Parathyroid adenoma (tissue), 2 donors: ENCODE measurements at regions not wholly inside any gene's neighbourhood (a gene's known extent, or its start where the extent isn't known, plus 50 kb on each side); places are given as distances from the start of the nearest gene placed in this dataset.

Experiments used
- H2AFZ ChIP-seq: fragments of 300-600 bp; sonication (generic); one replicate; pipeline ENCODE4 v1.7.0; 2017; ENCODE audit warnings: antibody characterized with exemption, mild to moderate bottlenecking
- H3K27ac ChIP-seq: fragments of 300-600 bp; sonication (generic); one replicate; pipeline ENCODE4 v1.7.0; 2017
- H3K27me3 ChIP-seq: fragments of 300-600 bp; sonication (generic); one replicate; pipeline ENCODE4 v1.7.0; 2017; ENCODE audit warnings: low read length; ENCODE audit not compliant: control insufficient read depth, insufficient read depth
- H3K36me3 ChIP-seq: fragments of 300-600 bp; sonication (generic); one replicate; pipeline ENCODE4 v1.7.0; 2017; ENCODE audit warnings: low read length; ENCODE audit not compliant: control insufficient read depth, insufficient read depth
- H3K4me1 ChIP-seq: fragments of 300-600 bp; sonication (generic); one replicate; pipeline ENCODE4 v1.7.0; 2017; ENCODE audit warnings: control low read depth
- H3K4me2 ChIP-seq: fragments of 300-600 bp; sonication (generic); one replicate; pipeline ENCODE4 v1.7.0; 2017; ENCODE audit warnings: low read length
- H3K4me3 ChIP-seq: fragments of 300-600 bp; sonication (generic); one replicate; pipeline ENCODE4 v1.7.0; 2017; ENCODE audit warnings: low read depth, low read length
- H3K79me2 ChIP-seq: fragments of 300-600 bp; sonication (generic); one replicate; pipeline ENCODE4 v1.7.0; 2017; ENCODE audit warnings: control low read depth
- H3K9ac ChIP-seq: fragments of 300-600 bp; sonication (generic); one replicate; pipeline ENCODE4 v1.7.0; 2017; ENCODE audit warnings: mild to moderate bottlenecking
- H3K9me3 ChIP-seq: fragments of 300-600 bp; sonication (generic); one replicate; pipeline ENCODE4 v1.7.0; 2017; ENCODE audit warnings: low read length; ENCODE audit not compliant: control insufficient read depth
- CTCF ChIP-seq: fragments of 300-600 bp; sonication (generic); IDR thresholded peaks from one replicate; pipeline ENCODE4 v1.7.0; 2017; ENCODE audit warnings: antibody characterized with exemption, mild to moderate bottlenecking
- donor health status: primary hyperparathyroidism.

GRCh38 chr3:72015463-72015862 is 230.5 kb upstream of the PROK2 start:
- no peak for TF ChIP-seq CTCF
- H3K79me2 ChIP-seq, result no peaks in the 10 kb centered on the region
- H3K27ac ChIP-seq, result no peak overlapping the region
- no peaks in the 10 kb centered on the region for H3K4me1 ChIP-seq
- no peak overlapping the region for H3K4me2 ChIP-seq
- no peaks in the 10 kb centered on the region for H3K27me3 ChIP-seq
- H3K4me3 ChIP-seq, result no peak overlapping the region
- no peak overlapping the region for H3K9ac ChIP-seq
- H3K36me3 ChIP-seq, result no peaks in the 10 kb centered on the region
- no peaks in the 10 kb centered on the region for H3K9me3 ChIP-seq
- H2AFZ ChIP-seq, result no peak overlapping the region

- H3K4me2 ChIP-seq, result no peak overlapping the region
- no peaks in the 10 kb centered on the region for H3K27me3 ChIP-seq
- H3K4me1 ChIP-seq, result no peaks in the 10 kb centered on the region
- no peaks in the 10 kb centered on the region for H3K79me2 ChIP-seq
- no peaks in the 10 kb centered on the region for H3K9me3 ChIP-seq
- H3K27ac ChIP-seq, result no peak overlapping the region
- no peak for TF ChIP-seq CTCF
- H3K9ac ChIP-seq, result no peak overlapping the region
- no peak overlapping the region for H3K4me3 ChIP-seq
- no peak overlapping the region for H2AFZ ChIP-seq
- H3K36me3 ChIP-seq, result no peaks in the 10 kb centered on the region
These were observed 228.1 kb upstream of the PROK2 start for GRCh38 chr3:72013084-72013483.

- Histone ChIP-seq H3K4me1 (no peaks in the 10 kb centered on the region), H3K36me3 (no peaks in the 10 kb centered on the region), H3K9ac (no peak overlapping the region), H2AFZ (no peak overlapping the region), H3K9me3 (no peaks in the 10 kb centered on the region), H3K79me2 (no peaks in the 10 kb centered on the region), H3K4me2 (no peak overlapping the region), H3K27ac (no peak overlapping the region), H3K27me3 (no peaks in the 10 kb centered on the region), H3K4me3 (no peak overlapping the region)
- TF ChIP-seq CTCF, result no peak
These were observed 227.4 kb upstream of the PROK2 start for GRCh38 chr3:72012363-72012762.

GRCh38 chr3:72011485-72011884 is 226.5 kb upstream of the PROK2 start:
- Histone ChIP-seq H3K27me3 (no peaks in the 10 kb centered on the region), H3K79me2 (no peaks in the 10 kb centered on the region), H3K4me1 (no peaks in the 10 kb centered on the region), H3K36me3 (no peaks in the 10 kb centered on the region), H3K4me2 (no peak overlapping the region), H3K9me3 (no peaks in the 10 kb centered on the region), H3K4me3 (no peak overlapping the region), H3K9ac (no peak overlapping the region), H2AFZ (no peak overlapping the region), H3K27ac (no peak overlapping the region)
- TF ChIP-seq CTCF, result no peak

- no peak for TF ChIP-seq CTCF
- Histone ChIP-seq H3K9me3 (no peaks in the 10 kb centered on the region), H2AFZ (no peak overlapping the region), H3K4me1 (no peaks in the 10 kb centered on the region), H3K36me3 (no peaks in the 10 kb centered on the region), H3K79me2 (no peaks in the 10 kb centered on the region), H3K4me2 (no peak overlapping the region), H3K4me3 (no peak overlapping the region), H3K27ac (no peak overlapping the region), H3K27me3 (no peaks in the 10 kb centered on the region), H3K9ac (no peak overlapping the region)
These were observed 225.0 kb upstream of the PROK2 start for GRCh38 chr3:72009851-72010443.
